ENCODE measurements at regions not wholly inside any gene's neighbourhood (a gene's known extent, or its start where the extent isn't known, plus 50 kb on each side); places are given as distances from the start of the nearest gene placed in this dataset.
"Not testable (repeated sequence)": the region's sequence is repeated elsewhere in the genome, so short reads cannot be mapped to it uniquely, and the experiment has no call there.

DNA sequence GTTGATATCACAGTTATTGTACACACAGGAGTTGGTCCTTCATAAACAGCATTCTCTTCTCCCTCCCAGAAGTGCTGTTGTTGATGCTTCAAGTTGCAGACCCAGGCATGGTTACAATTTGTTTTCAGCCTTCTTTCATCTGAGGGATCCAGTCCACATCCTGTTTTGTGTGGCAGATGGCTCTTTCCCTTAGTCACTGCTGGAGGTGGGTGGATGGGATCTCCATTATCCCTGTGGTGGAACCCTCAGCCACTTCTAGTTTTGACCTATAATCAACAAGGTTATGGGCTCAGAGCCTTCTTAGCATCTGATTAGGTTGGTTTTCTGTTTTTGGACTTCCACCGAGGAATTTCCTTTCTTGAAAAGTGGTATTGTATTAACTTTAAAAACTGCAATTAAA, 214.2 kb downstream of the SH2D4B start:
- no peak for DNase-seq

DNA sequence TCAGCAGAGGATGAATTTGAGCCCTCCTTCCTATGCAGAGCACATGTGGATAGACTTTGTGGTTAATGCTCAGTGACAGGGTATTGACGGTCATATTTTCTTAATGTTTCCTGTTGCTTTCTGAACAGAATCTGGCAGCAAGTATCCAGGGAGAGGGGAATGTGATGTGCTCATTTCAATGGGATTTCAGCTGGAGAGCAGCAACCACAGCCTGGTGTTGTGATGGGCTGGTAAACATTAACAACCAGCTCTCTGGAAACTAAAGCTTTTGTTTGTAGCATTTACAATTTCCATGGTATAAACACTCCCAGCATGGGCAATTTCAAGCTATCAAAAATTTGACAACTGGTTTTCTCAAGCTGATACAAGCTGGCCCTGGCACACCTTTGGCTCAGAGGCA, 215.9 kb downstream of the SH2D4B start:
- DNase-seq = no peak

DNA sequence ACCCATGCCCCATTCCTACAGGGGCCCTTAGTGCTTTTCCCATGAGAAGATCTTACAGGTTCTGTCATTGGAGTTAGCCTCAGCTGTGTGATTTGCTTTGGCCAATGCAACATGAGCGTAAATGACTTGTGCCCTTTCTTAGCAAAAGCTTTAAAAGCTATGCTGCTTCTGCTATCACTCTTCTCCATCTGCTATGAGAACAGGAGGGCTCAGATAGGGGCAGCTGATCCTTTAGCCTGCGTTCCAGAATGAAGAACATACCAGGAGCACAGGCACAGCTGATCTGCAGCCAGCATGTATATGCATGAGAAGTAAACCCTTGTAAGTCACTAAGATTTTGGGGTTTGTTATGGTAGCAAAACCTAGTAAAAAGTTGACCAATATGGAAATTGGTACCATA, 218.2 kb downstream of the SH2D4B start:
- DNase-seq = no peak

DNA sequence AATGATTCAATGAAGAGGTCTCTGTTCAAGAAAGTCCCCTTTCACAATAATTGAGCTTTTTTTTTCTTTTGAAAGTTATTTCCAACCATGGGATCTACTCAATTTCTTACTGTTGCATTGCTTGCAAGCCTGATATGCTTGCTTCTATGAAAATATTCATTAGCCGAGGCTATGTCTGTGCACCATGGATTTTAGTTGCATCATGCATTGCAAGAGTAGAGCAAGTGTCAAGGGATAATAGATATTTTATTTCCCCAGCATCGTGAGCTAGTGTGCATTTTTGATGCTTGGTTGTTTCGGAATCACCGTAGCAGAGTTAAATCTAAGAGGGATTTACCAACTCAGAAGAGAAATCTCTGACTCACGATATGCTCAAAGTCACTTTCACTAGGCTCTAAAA, 222.0 kb downstream of the SH2D4B start:
- DNase-seq = no peak

DNA sequence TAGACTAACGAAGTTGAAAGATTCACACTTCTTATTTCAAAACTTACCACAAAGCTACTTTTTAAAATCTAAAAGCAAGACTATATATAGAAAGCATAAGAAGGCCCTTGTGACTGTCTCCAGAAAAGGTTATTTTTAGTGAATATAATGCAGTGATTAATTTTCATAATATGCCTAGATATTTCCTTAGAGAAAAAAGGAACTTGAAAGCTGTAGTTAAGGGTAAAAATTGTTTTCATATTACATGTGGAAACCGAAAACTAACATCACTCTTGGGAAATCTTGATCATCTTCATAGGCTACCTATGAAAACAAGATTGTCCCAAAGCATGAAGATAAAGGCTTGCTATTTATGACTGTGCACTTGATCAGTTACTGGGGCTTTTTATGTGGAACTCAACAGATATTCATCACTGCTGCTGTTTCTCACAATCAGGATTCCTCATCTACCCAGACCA, 223.2 kb downstream of the SH2D4B start:
- DNase-seq = no peak

DNA sequence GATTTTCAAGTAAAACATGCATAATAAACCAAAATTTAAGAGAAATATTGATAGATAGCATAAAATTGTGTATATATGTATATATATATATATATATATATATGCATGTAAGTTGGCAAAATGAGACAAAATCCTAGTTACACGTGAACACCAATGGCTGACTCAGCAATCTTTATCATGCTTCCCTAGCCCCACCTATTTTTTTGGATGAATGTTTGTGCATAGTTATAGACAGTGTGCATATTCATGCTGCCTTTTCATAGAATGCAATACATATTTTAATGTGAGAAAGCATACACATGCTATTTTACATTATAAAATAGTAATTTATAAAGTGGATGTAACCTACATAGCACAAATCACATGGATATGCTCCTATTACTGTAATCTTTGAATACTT, 230.3 kb downstream of the SH2D4B start:
- DNase-seq = no peak

DNA sequence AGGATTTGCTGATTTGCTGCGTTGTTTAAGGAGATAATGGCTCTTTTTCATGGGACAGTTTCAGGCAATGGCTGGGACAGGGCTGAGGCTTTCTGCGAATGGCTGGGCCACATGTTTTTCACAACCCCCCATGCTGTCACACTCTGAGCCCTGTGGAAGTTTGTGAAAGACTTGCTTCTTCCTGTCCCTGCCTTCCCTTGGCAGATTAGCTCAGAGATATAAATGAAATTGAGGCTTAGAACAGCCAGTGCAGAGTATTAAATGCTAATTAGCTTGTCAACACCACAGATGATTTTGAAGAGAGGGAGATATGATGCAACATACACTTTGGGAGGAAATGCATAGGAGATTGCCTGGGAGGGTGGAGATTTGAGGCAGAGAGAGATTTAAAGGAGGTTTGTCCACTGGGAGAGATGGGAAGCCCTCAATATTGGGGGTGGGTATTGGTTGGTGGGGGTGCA, 232.0 kb downstream of the SH2D4B start:
- DNase-seq = no peak

DNA sequence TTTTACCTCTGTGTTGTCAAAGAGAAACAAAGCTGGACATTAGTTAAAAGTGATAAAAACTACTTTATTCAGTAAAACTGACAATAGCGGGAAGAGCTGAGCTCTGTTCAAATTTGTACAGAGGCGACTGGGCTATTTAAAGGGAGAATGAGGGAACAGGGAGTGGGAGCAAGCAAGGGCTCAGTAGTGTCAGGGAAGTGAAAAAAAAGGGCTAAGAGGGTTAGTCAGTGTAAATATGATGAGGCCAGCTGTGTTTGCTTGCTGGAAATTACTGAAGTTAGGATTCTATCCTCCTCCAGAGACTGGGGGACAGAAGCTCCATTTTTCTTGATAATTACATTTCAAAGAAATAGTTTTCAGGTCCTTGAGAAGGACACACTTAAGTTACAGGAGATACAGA, 232.5 kb downstream of the SH2D4B start:
- no peak for DNase-seq

DNA sequence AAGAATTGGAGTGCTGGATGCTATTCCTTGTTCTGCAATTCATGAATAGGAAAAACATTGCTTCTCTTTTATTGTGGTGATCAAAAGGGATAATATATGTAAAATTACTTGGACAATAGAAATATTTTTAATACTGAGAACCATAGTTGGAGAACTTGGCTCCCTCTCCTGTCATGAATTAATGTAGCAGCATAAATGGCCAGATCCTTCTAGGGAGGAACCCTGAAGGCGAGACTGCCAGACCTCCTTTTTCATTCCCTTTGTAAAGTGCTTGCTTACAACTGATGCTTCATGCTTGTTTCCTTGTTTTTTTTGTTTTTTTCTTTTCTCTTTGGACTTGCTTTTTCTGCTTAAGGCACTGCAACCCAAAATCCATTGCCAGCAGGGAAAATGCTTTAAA, 233.6 kb downstream of the SH2D4B start:
- DNase-seq = no peak

DNA sequence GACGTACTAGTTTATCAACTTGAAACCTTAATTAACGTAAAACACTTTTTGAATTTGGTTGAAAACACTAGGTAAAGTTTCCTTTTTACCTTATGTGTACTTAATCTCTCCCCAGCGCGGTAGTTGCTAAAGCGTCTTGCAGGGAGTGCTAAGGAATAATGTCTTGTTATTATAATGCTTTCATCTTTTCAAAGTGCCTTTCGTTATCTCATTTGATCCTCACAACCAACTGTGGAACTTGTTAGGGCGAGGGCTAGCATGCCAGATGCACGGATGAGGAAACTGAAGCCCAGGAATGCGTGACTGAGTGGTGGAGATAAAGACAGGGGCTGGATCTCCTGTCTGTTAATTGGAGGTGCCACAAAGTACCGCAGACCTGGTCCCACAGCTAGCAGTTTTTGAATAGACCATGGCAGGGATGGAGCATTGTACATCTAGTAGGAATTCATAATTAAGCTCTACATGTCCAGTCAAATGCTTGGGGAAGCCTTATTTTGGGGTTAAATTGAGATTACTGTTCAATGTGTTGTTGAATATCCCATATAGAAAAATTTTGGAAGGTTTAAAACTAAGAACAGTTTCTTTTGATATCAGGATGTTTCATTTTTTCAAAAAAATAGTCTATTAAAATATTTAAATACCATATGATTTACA, 234.3 kb downstream of the SH2D4B start:
- DNase-seq = no peak

DNA sequence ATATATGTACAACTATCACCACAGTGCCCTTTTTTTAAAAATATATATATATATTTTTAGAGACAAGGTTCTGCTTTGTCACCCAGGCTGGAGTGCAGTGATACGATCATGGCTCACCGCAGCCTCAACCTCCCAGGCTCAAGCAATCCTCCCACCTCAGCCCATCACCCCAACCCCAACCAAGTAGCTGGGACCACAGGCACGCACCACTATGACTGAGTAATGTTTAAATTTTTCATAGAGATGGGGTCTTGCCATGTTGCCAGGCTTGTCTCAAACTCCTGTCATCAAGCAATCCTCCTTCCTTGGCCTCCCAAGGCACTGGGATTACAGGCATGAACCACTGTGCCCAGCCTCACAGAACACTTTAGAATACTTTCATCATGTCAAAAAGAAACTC, 234.9 kb downstream of the SH2D4B start:
- no peak for DNase-seq

DNA sequence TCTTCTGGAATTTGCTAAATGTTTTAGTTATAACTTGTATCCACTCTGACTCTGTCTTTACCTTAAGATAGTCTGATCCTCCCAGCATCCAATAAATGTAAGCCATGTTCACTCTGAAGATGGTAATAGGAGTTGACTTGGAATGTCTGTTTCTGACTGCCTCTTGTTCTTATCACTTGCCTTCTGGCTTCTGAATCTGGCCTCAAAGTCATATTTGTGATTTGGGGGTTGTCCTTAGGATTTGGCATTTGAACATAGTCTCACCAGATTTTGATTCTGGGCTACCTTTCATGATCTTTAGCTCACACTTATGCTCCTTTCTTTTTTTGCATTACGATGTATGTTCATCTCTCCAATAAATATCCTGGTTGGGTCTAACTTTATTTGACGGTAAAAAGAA, 247.0 kb downstream of the SH2D4B start:
- no peak for DNase-seq

DNA sequence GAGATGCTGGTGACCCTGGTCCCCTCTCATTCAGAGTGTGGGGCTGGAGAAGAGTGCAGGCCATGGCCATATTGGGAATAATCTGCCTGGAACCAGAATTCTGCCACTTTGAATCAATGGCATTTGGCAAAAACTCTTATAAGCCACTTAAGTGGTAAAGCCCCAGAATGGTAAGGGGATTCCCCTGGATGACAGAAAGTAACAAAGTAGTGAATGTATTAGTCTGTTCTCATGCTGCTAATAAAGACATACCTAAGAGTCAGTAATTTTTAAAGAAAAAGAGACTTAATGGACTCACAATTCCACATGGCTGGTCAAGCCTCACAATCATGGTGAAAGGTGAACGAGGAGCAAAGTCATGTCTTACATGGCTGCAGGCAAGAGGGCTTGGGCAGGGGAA, 248.6 kb downstream of the SH2D4B start:
- DNase-seq = no peak

DNA sequence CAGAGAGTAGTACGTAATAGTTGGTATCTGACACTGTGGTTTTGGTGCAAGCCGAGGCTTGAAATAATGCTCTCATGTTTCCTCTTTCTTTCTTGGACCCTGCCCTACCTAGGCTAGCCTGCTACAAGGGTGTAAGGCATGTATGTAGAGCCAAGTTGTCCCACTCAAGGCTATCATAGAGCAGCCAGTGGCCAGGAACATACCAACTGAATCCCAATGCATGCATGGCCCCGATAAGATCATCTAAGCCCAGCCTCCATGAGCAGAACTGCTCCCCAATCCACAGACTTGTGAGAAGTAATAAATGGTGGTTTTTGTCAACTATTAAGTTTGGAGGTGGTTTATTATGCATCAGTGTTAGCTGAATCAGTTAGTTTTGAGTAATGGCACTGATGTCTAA, 250.2 kb downstream of the SH2D4B start:
- no peak for DNase-seq

DNA sequence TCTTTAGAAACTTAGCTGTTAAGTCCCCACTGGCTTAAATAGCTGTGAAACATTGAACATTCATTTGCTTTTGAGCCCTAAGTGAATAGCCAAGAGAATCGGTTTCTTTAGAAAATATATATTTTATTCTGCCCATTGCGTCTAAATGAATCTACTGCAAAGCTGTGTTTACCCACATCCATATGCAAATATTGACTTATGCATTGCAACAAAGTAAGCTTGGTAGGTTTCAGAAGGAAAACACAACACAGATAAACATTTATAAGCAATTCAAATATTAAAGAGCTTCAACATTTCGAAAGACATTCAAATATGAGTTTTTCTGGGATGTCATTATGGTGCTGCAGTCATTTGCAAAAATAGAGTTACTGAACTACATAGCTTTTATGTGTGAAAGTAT, 257.3 kb downstream of the SH2D4B start:
- no peak for DNase-seq

DNA sequence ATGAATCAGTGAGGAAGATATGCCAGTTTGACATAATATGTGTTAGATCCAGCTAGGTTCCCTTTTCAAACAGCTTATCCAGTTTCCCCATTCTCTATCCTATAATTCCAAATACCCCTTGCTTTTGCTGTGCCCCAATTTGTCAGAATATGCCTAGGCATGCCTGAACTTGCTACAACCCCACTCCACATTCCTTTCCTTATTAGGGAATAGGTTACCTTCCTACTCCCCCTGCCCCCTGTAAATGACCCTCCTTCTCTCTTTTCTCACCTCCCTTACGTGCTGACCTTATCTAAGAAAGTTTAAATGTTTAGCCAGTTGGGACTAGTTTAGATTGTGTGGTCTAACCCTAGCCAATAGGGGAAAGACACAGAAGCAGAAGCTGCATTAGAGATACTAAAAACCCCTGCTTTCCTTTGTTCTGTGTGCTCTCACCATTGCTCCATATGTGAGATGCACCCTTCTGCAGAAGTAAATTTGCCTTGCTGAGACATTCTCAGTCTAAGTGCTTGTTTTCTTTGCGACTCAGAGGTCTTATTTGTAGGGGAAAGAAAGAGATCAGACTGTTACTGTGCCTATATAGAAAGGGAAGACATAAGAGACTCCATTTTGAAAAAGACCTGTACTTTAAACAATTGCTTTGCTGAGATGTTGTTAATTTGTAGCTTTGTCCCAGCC, 267.8 kb downstream of the SH2D4B start:
- no peak for DNase-seq

DNA sequence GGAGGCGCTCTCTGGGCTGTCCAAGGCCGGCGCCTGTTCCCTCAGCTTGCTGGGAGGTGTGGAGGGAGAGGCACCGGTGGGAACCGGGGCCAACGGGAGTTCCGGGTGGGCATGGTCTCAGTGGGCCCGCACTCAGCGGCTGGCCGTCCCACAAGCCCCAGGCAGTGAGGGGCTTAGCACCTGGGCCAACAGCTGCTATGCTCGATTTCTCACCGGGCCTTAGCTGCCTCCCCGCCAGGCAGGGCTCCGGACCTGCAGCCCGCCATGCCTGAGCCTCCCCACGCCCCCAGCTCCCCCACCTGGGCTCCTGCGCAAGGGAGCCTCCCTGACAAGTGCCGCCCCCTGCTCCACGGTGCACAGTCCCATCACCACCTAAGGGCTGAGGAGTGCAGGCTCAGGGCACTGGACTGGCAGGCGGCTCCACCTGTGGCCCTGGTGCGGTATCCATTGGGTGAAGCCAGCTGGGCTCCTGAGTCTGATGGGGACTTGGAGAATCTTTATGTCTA, 276.5 kb downstream of the SH2D4B start:
- no peak for DNase-seq

DNA sequence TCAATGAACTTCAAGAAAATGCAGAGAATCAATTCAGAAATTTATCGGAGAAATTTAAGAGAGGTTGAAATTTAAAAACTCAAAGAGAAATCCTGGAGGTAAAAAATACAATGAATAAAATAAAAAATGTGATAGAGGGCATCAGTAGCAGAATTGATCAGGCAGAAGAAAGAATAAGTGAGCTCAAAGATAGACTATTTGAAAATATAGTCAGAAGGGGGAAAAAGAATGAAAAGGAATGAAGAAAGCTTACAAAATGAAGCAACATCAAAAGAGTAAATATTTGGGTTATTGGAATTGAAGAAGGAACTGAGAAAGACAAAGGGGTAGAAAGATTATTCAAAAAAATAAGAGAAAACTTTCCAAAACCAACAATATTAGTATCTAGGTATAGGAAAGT, 291.4 kb downstream of the SH2D4B start:
- no peak for DNase-seq

DNA sequence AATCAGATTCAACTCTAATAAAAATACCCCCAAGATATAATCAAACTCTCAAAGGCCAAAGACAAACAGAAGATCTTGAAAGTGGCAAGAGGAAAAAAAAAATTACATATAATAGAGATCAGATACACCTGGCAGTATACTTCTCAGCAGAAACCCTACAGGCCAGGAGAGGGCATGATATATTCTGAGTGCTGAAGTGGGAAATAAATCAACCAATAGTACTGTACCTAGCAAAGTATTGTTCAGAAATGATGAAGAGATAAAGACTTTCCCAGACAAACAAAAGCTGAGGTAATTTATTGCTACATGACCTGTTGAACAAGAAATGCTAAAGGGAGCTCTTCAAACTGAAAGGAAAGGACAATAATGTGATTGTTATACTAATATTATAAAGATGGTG, 291.9 kb downstream of the SH2D4B start:
- no peak for DNase-seq

DNA sequence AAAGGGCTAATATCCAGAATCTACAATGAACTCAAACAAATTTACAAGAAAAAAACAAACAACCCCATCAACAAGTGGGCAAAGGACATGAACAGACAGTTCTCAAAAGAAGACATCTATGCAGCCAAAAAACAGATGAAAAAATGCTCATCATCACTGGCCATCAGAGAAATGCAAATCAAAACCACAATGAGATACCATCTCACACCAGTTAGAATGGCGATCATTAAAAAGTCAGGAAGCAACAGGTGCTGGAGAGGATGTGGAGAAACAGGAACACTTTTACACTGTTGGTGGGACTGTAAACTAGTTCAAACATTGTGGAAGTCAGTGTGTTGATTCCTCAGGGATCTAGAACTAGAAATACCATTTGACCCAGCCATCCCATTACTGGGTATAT, 295.0 kb downstream of the SH2D4B start:
- not testable (repeated sequence) for DNase-seq

DNA sequence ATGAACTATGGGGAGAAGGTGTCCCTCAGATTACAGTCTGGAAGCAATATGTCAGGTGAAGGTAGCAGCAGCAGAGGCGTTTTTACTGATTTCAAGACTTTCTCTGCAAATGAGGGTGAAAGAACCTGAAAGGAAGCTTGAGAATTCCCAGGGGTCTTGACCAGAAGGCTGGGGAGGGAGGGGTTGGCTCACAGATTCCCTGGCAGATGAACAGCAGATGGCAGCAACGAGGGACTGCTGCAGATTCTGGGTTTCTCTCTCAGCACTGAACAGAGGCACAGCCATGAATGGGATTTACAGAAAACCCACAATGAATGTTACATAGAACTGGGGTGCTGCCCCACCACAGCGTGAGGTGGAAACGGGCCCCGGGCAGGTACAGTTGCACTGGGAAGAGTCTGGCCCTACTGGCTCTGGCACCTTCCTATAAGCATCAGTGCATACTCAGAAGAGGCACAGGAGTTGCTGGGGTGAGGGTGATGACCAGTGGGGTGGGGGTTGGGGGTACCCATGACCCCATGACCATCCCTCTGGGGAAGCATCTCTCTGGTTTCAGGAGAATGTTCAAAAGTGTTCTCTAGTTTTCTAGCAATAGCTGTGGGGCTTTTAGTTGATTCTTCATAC, 317.8 kb downstream of the SH2D4B start:
- DNase-seq = no peak

DNA sequence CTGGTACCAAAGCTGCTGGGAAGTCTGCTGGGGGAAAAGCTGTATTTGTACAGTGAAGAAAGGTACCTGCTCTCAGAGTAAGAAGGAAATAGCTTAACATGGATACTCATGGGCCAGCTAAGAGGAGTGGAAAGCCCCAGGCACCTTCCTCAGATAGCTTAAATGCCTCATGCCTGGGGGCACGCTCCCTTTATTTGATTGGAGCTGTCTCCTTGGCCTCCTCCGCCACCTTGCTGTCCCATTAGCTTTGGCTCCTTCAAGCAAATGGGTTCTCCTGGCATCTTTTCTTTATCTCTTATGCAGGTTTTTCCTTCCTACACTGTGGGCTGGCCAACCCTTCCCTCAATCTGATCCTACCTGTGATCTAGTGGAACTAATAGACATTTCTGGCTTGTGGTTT, 318.5 kb downstream of the SH2D4B start:
- no peak for DNase-seq

DNA sequence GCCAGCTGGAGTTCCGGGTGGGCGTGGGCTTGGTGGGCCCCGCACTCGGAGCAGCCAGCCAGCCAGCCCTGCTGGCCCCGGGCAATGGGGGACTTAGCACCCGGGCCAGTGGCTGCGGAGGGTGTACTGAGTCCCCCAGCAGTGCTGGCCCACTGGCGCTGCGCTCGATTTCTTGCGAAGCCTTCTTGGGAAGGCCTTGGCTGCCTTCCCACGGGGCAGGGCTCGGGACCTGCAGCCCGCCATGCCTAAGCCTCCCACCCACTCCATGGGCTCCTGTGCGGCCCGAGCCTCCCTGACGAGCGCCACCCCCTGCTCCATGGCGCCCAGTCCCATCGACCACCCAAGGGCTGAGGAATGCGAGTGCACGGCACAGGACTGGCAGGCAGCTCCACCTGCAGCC, 321.6 kb downstream of the SH2D4B start:
- DNase-seq = not testable (repeated sequence)

DNA sequence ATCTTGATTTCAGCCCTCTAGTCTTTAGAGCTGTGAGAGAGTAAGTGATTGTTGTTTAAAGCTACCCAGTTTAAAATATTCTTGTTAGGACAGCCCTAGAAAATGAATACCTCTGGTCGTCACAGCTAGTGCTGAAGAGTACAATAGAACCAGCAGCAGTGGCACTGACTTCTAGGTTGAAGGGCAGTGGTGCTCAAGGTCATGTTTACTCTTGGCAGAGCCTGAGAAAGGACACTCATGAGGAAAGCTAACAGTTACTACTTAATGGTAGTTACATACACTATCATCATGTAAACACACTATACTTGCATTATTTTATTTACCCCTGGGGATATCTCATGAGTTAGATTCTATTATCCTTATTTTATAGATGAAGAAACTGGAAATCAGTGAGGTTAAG, 323.0 kb downstream of the SH2D4B start:
- DNase-seq = no peak

Measured in activated gamma-delta T cell treated with Interleukin-2 at 50 U/mL for 16 hours (primary cell).